K562 (cell line): ENCODE measurements at regions not wholly inside any gene's neighbourhood (a gene's known extent, or its start where the extent isn't known, plus 50 kb on each side); places are given as distances from the start of the nearest gene placed in this dataset.

Experiments used
- ARID1B ChIP-seq: fragments of 450-650 bp; IDR thresholded peaks from 2 replicates; pipeline ENCODE4 v1.6.1; 2016; ENCODE audit warnings: antibody characterized with exemption, mild to moderate bottlenecking, inconsistent platforms
- CREB1 ChIP-seq, 2 experiments: sonication (generic) in 1 of 2; formaldehyde crosslinking in 1 of 2; IDR thresholded peaks; 2 replicates each; pipeline versions ENCODE4 v1.6.1 to v1.8.0; 2012 to 2022; ENCODE audit warnings: inconsistent platforms in 1 of 2, mild to moderate bottlenecking in 1 of 2, missing genetic modification reagents in 1 of 2, moderate library complexity in 1 of 2
- FOXJ3 ChIP-seq: sonication (generic); formaldehyde crosslinking; IDR thresholded peaks from 2 replicates; pipeline ENCODE4 v1.4.0; 2020; ENCODE audit warnings: mild to moderate bottlenecking, missing genetic modification reagents
- GABPB1 ChIP-seq: sonication (generic); formaldehyde crosslinking; IDR thresholded peaks from 2 replicates; pipeline ENCODE4 v1.8.0; 2022; ENCODE audit warnings: mild to moderate bottlenecking, missing genetic modification reagents
- POLR2A ChIP-seq: fragments of 450-650 bp; conservative IDR thresholded peaks from 2 replicates; pipeline ENCODE4 v1.6.1; 2016
- SPI1 ChIP-seq: IDR thresholded peaks from 2 replicates; pipeline ENCODE4 v1.6.1; 2011; ENCODE audit warnings: low read depth, low read length, control low read depth, borderline replicate concordance
- ZNF384 ChIP-seq: IDR thresholded peaks from 2 replicates; pipeline ENCODE4 v1.6.1; 2012; ENCODE audit warnings: low read depth, low read length, improper control_type of control experiment
- TF ChIP-seq, protein P1 (sequence below): fragments of 250-450 bp; sonication (Bioruptor Pico); IDR thresholded peaks from 2 replicates; pipeline ENCODE4 v1.5.0; 2022; ENCODE audit warnings: mild to moderate bottlenecking

DNA sequence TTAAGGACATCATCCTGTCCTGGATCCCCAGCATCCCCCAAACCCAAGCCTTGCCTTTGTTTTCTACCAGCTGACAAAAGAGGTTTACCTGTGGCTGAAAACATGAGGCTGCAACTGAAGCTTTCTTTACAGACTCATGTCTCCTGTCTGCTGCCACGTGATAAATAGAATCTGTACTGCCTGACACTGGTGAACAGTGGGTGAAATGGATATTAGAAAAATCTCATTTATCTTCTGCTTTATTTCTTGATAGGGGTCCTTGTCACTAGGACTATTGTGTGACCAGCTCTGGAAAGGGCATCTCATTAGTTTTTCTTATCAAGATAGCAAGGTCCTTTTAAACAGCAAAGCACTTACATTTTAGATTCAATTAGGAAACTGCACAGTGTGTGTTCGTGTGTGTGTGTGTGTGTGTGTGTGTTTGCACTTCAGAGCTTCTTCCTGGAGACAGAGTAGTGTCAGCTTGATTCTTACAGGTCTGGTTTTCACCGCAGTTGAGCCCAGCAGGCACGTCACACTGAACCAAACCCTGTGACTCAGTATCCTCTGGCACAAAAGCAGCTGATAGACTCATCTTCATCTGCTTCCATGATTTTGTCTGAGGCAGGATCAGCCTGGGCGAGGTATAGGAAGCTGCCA, 373.5 kb upstream of the CELF2 start:
- TF ChIP-seq ARID1B (no peak), GABPB1 (CRISPR knock-in tag) (no peak), SPI1 (no peak), POLR2A (no peak), ZNF384 (no peak), FOXJ3 (CRISPR knock-in tag) (no peak), CREB1 (IDR thresholded peaks at IDR 0.05) (no peak), CREB1 (CRISPR knock-in tag; IDR thresholded peaks at IDR 0.05) (no peak)
- TF ChIP-seq, protein P1, sequence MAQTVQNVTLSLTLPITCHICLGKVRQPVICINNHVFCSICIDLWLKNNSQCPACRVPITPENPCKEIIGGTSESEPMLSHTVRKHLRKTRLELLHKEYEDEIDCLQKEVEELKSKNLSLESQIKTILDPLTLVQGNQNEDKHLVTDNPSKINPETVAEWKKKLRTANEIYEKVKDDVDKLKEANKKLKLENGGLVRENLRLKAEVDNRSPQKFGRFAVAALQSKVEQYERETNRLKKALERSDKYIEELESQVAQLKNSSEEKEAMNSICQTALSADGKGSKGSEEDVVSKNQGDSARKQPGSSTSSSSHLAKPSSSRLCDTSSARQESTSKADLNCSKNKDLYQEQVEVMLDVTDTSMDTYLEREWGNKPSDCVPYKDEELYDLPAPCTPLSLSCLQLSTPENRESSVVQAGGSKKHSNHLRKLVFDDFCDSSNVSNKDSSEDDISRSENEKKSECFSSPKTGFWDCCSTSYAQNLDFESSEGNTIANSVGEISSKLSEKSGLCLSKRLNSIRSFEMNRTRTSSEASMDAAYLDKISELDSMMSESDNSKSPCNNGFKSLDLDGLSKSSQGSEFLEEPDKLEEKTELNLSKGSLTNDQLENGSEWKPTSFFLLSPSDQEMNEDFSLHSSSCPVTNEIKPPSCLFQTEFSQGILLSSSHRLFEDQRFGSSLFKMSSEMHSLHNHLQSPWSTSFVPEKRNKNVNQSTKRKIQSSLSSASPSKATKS (CRISPR knock-in tag) = no peak
